ENCODE measurements at regions not wholly inside any gene's neighbourhood (a gene's known extent, or its start where the extent isn't known, plus 50 kb on each side); places are given as distances from the start of the nearest gene placed in this dataset.

GRCh38 chr13:105474983-105475610, 1060.4 kb downstream of the EFNB2 start:
- DNase-seq, result no peak

DNA sequence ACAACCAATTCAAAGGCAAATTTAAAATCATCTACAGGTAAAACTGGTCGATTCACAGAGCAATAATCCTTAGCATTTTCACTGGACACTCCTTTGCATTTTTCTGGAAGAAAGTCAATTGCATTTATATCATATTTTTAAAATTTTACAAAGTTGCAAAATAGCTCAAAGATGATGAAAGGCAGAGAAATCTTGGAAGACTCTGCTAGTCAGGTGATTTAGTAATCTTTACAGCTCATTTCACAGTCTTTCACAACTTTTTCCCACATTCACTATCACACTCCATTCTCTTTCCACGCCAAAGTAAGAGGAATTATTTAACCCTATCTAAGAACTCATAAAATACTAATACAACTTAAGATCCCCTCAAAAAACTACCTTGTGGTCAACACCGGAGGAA, 1063.8 kb downstream of the EFNB2 start:
- no peak for DNase-seq

GRCh38 chr13:105466376-105466775, 1069.1 kb downstream of the EFNB2 start:
- DNase-seq, result no peak

DNA sequence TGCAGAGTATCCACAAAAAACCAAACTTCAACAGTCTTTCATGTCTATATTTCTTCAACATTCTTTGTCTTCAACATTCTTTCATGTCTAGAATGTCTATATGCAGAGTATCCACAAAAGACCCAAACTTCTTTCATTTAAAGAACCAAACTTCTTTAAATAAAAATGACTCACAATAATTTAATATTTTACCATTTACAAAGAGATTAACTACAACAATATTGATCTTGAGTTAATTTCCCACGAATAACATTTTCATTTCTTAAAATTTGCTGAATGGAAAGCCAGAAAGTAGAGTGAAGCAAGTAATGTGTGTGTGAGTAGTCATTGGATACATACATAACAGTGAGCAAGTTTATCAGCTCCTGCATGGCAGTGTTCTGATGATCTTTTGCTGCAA, 1069.7 kb downstream of the EFNB2 start, which contains the start of gene DAOA:
Gene DAOA (plus strand): TSS at position 301 of the 400 bp plus-strand sequence.
- no peak for DNase-seq

- no peak for DNase-seq
Measured at GRCh38 chr13:105465251-105465650, 1070.2 kb downstream of the EFNB2 start.

DNA sequence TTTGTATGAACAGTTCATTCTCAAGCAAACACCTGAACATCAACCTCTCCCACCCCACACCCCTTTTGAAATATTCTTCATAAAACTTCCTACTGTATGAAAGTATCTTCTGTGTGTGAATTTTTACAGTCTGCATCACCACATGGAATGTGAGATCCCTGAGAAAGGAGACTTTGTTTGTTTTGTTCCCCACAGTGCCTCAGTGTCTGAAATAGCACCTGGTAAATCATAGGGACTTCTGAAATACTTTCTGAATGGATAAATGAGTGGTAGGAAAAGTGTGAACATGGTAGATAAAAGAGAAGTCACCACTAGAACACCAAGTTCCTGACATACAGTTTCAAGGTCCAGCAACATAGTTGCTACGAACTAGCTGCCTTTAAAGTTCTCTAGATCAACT, 1071.2 kb downstream of the EFNB2 start:
- DNase-seq, result no peak

- DNase-seq, result no peak
Measured at GRCh38 chr13:105463011-105463501, 1072.4 kb downstream of the EFNB2 start.

DNA sequence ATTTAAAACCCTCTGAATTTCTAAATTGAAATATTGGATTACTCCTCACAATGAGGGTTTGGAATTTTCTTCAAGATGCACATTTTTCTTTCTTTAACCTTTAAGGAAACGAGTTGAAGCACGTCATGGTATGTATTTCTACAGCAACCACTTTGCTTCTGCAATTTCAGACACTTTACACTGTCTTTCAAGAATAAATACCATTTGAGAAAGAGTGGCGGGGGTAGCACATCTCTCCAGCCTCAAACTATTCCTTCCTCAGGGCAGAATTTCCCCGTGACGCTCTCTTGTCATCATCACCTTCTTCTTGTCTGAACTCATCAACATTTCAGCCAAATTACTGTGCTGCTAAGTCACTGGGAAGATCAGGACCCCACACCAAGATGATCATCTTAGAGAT, 1073.4 kb downstream of the EFNB2 start:
- DNase-seq, result no peak

DNA sequence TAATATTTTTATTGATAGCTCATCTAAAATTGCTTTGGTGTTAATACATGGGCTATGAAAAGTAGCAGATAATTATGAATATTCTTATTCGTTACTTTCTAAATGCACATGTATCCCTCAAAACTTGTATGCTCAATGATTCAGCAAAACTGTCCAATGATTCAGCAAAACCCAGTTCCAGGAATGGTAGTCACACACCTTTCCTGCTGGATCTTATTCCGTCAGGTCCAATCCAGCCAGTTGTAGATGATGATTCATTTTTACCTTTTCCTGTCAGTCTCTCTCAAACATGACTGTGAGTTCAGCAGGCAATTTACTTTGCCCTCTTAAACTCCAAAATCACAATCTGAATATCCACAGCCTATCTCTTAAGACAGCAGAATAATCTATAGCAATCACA, 1082.6 kb downstream of the EFNB2 start:
- no peak for DNase-seq

- no peak for DNase-seq
Measured at GRCh38 chr13:105450784-105451183, 1084.7 kb downstream of the EFNB2 start.

GRCh38 chr13:105448811-105449210, 1086.7 kb downstream of the EFNB2 start:
- DNase-seq, result no peak

DNA sequence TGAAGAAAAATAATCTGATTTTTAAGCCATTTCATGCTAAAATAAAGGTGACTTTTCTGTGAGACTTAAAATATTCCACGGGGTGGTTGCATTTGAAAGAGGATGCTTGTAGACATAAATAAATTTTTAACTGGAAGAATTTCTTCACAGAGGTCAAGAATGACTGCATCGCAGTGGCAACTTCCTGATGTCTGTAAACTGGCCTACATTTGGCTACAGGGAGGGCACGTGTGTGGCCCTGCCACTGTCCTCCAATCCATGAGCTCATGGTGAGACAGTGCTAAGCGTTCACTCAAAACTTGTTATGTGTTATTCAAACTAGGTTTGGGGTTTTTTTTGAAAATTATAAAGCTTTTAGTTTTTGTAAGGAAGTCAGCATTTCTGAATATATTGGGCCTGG, 1089.3 kb downstream of the EFNB2 start:
- DNase-seq, result no peak

GRCh38 chr13:105445796-105446195, 1089.7 kb downstream of the EFNB2 start:
- no peak for DNase-seq

DNA sequence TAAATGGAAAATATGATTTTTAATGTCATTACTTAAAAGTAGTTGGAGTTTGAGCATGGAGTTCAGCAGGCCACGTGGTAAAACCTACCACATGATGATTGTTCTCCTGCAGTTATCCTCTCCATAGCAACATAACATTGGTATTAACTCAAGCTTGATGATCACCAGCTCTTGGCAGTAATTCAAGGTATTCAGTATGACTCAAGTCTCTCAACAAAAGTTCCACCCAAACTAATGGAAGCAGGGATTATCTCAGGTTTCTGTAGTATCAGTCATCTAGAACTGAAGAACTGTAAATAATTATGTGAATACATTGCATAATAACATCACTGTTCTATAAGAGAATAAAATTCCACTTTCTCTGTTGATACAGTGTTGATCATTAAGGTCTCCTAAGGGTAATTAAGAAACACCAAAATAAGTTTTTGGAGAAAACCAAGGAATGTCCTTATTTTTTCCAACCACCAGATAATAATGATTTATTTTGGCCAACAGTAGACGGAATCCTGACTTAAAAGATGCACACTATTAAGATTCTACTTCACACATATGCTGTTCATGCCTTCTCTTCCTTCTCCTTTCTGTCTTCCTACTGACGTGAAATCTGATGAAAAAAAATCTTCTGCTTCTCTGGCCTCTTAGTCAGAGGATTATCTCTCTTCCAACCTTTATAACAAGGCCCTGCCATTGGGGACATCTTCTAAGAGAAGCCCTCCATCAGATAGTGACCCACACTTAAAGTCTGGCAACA, 1092.3 kb downstream of the EFNB2 start:
- DNase-seq, result no peak

GRCh38 chr13:105442040-105442439, 1093.4 kb downstream of the EFNB2 start:
- DNase-seq, result no peak

- DNase-seq, result no peak
Measured at GRCh38 chr13:105441051-105441750, 1094.3 kb downstream of the EFNB2 start.

GRCh38 chr13:105436943-105437342, 1098.5 kb downstream of the EFNB2 start:
- DNase-seq, result no peak

- no peak for DNase-seq
Measured at GRCh38 chr13:105432438-105432837, 1103.0 kb downstream of the EFNB2 start.

- DNase-seq, result no peak
Measured at GRCh38 chr13:105428811-105429210, 1106.7 kb downstream of the EFNB2 start.

DNA sequence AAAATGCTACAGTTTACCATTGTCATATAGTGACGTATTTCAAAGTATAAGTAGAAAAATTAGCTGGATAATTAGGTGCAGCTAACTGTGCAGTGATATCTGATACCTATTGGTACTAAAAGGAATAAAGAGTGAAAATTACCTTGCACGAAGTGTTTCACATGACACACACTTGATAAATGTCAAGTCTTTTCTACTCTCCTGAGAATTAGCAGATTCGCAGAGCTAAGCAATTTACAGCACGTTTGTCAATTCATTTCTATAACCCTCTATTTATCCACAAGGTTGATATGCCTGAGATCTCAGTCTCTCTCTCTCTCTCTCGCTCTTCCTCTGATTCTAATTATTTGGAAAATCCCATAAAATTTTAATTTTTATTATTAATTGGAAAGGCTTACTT, 1109.0 kb downstream of the EFNB2 start:
- DNase-seq, result no peak

- no peak for DNase-seq
Measured at GRCh38 chr13:105414639-105415038, 1120.8 kb downstream of the EFNB2 start.

- DNase-seq, result no peak
Measured at GRCh38 chr13:105412171-105412570, 1123.3 kb downstream of the EFNB2 start.

DNA sequence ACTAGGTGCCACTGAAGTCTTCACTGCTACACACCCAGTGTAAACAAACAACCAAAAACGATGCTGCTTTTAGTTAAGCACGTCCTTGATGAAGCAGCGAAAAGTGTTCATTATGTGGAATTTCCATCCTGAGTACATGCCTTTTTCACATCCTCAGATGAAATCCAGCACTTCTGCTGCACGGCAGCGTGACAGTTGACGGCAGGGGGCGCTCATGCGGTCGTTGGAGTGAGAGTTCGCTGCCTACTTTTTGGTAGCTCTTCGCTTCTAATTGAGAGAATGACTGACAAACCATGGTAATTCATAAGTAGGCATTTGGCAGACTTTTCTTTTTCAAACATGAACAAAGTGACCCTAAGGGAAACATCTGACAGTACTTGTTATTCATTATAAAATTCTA, 1124.9 kb downstream of the EFNB2 start:
- no peak for DNase-seq

GRCh38 chr13:105406551-105406950, 1128.9 kb downstream of the EFNB2 start:
- no peak for DNase-seq
